ENCODE measurements at regions not wholly inside any gene's neighbourhood (a gene's known extent, or its start where the extent isn't known, plus 50 kb on each side); places are given as distances from the start of the nearest gene placed in this dataset.

DNA sequence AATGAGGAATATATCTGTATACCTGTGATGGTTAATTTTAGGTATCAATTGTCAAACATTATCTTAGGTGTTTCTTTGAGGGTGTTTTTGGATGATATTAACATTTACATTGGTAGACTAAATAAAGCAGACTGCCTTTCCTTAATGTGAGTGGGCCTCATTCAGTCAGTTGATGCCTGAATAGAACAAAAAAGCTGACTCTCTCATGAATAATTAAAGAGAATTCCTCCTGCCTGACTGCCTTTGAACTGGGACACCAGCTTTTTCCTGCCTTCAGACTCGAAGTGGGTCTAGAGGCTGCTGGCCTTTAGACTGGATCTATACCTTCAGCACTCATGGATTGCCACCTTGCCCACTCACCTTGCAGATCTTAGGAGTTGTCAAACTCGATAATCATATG lies 117.9 kb upstream of the TMEM168 start:
- Histone ChIP-seq H3K36me3 (peaks cover 0 to 9% (median 0%) of the 10 kb centered on the region in 3 donors), H3K4me3 (no peak overlapping the region), H3K4me1 (no peaks in the 10 kb centered on the region), H3K9me3 (peaks cover 0 to 4% (median 0%) of the 10 kb centered on the region in 4 donors), H3K27ac (no peak overlapping the region), H3K27me3 (no peaks in the 10 kb centered on the region)
- no peak for TF ChIP-seq POLR2A (IDR thresholded peaks at IDR 0.05)
- TF ChIP-seq, protein P1, sequence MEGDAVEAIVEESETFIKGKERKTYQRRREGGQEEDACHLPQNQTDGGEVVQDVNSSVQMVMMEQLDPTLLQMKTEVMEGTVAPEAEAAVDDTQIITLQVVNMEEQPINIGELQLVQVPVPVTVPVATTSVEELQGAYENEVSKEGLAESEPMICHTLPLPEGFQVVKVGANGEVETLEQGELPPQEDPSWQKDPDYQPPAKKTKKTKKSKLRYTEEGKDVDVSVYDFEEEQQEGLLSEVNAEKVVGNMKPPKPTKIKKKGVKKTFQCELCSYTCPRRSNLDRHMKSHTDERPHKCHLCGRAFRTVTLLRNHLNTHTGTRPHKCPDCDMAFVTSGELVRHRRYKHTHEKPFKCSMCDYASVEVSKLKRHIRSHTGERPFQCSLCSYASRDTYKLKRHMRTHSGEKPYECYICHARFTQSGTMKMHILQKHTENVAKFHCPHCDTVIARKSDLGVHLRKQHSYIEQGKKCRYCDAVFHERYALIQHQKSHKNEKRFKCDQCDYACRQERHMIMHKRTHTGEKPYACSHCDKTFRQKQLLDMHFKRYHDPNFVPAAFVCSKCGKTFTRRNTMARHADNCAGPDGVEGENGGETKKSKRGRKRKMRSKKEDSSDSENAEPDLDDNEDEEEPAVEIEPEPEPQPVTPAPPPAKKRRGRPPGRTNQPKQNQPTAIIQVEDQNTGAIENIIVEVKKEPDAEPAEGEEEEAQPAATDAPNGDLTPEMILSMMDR (IDR thresholded peaks at IDR 0.05), result no peak
- no peak for DNase-seq

DNA sequence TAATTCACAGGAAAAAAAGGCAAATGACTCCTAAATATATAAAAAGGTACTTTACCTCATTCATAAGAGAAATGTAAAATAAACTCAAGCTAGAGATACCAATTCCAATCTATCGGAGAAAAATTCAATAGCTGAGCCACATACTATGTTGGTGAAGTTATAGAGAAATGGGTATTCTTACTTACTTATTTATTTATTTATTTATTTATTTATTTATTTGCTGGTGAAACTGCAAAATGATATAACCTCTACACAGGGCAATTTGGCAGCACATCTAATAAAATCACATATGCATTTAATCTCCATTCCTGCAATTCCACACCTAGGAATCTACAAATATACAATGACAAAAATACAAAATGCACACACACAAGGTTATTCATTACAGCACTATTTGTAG lies 117.5 kb upstream of the TMEM168 start:
- Histone ChIP-seq H3K9me3 (peaks cover 0 to 4% (median 0%) of the 10 kb centered on the region in 4 donors), H3K4me1 (no peaks in the 10 kb centered on the region), H3K27me3 (no peaks in the 10 kb centered on the region), H3K4me3 (no peak overlapping the region), H3K27ac (no peak overlapping the region), H3K36me3 (peaks cover 0 to 9% (median 0%) of the 10 kb centered on the region in 3 donors)
- no peak for DNase-seq
- TF ChIP-seq, protein P1 (IDR thresholded peaks at IDR 0.05), result no peak
- TF ChIP-seq POLR2A (IDR thresholded peaks at IDR 0.05), result no peak

DNA sequence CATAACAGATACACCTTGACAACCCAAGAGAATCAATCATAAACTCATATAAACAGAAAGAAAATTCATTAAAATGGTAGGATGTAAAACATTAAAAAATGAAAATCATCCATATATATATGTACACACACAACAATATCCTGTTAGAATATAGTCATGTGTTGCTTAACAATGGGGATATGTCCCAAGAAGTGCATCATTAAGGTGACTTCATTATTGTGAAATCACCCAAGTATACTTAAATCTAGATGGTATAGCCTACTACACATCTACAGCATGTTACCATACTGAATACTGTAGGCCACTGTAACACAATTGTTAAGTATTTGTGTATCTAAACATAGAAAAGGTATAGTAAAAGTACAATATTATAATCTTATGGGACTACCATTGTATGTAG lies 115.8 kb upstream of the TMEM168 start:
- Histone ChIP-seq H3K27me3 (no peaks in the 10 kb centered on the region), H3K4me3 (no peak overlapping the region), H3K4me1 (no peaks in the 10 kb centered on the region), H3K27ac (no peak overlapping the region), H3K9me3 (peaks cover 0 to 4% (median 0%) of the 10 kb centered on the region in 4 donors), H3K36me3 (peaks cover 0 to 1% (median 0%) of the 10 kb centered on the region in 3 donors)
- TF ChIP-seq, protein P1 (IDR thresholded peaks at IDR 0.05), result no peak
- TF ChIP-seq POLR2A (IDR thresholded peaks at IDR 0.05), result no peak
- DNase-seq, result no peak

DNA sequence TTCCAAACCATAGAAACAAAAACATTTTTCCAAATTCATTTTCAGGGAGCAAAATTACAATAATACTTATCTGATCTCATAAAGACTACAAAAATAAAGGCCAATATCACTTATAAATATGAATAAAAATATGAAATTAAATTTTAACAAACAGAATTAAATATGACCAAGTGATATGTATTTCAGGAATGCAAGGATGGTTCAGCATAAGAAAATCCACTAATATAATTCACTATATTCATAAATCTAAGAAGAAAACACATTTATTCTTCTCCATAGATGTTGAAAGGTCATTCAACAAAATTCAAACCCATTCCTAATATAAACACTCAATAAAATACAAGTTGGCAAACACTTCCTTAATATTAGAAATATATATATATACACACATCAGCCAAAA lies 115.2 kb upstream of the TMEM168 start:
- peaks cover 0 to 4% (median 0%) of the 10 kb centered on the region in 4 donors for H3K9me3 ChIP-seq
- no peaks in the 10 kb centered on the region for H3K27me3 ChIP-seq
- no peaks in the 10 kb centered on the region for H3K36me3 ChIP-seq
- no peaks in the 10 kb centered on the region for H3K4me1 ChIP-seq
- H3K4me3 ChIP-seq, result no peak overlapping the region
- no peak for TF ChIP-seq POLR2A (IDR thresholded peaks at IDR 0.05)
- TF ChIP-seq, protein P1 (IDR thresholded peaks at IDR 0.05), result no peak
- no peak for DNase-seq
- H3K27ac ChIP-seq, result no peak overlapping the region

DNA sequence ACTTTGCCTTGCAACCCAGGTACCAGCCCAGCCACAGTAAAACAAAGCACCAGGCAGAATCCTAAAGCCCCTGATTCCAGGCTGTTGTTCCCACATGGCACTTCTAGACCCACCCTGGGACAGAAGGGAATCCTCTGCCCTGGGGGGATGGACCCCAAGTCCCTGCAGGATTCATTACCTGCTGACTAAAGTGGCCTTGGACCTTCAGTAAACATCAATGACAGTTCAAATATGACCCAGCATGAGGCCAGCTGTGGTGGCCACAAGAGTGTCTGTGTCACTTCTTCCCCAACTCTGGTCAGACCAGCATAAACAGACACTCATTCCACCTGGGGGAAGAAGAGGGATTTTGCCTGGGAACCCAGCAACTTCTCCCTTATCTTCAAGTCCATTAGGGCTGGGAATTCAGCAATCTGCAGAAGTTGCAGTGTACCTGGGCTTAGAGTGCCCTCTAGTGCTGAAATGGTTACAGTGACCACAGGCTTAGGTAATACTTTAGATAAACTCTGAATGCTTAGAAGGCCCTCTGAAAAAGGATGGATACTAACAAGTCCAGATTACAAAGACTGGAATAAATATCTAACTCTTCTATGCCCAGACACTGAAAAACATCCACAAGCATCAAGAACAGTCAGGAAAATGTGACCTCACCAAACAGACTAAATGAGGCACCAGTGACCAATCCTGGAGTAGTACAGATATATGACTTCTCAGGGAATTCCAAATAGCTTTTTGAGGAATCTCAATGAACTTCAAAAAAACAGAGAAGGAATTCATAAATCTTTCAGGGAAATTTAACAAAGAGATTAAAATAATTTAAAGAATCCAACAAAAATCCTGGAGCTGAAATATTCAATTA lies 108.5 kb upstream of the TMEM168 start:
- Histone ChIP-seq H3K36me3 (peaks cover 0 to 16% (median 0%) of the 10 kb centered on the region in 3 donors), H3K9me3 (no peaks in the 10 kb centered on the region), H3K4me1 (no peaks in the 10 kb centered on the region), H3K27ac (no peak overlapping the region), H3K27me3 (no peaks in the 10 kb centered on the region), H3K4me3 (no peak overlapping the region)
- DNase-seq, result peak in 1 of 3 donors; percentile 75
- TF ChIP-seq POLR2A (IDR thresholded peaks at IDR 0.05), result no peak
- TF ChIP-seq, protein P1 (IDR thresholded peaks at IDR 0.05), result peak in 5 of 6 experiments; percentile 6 to 94 (median 84)
